Smooth muscle cell (in vitro differentiated cells): ENCODE measurements at regions not wholly inside any gene's neighbourhood (a gene's known extent, or its start where the extent isn't known, plus 50 kb on each side); places are given as distances from the start of the nearest gene placed in this dataset.
"Not testable (repeated sequence)": the region's sequence is repeated elsewhere in the genome, so short reads cannot be mapped to it uniquely, and the experiment has no call there.

Source experiments
- DNase-seq: peaks from one replicate; lab custom pipeline; 2025; ENCODE audit not compliant: unreplicated experiment; lab: John Stamatoyannopoulos, UW
- H2AFZ ChIP-seq: fragments of 200-600 bp; sonication (generic); 2 replicates; pipeline ENCODE4 v1.6.0; 2016; ENCODE audit warnings: antibody characterized with exemption, low read depth, mild to moderate bottlenecking
- H3F3A ChIP-seq: fragments of 200-600 bp; sonication (generic); 2 replicates; pipeline ENCODE4 v1.6.0; 2017; ENCODE audit warnings: antibody characterized with exemption, low read depth
- H3K27ac ChIP-seq: fragments of 200-600 bp; sonication (generic); 2 replicates; pipeline ENCODE4 v1.5.1; 2016; ENCODE audit warnings: low read depth, mild to moderate bottlenecking
- H3K27me3 ChIP-seq: fragments of 200-600 bp; sonication (generic); 2 replicates; pipeline ENCODE4 v1.6.1; 2016; ENCODE audit warnings: low read depth, mild to moderate bottlenecking
- H3K36me3 ChIP-seq: fragments of 200-600 bp; sonication (generic); 2 replicates; pipeline ENCODE4 v1.5.1; 2016; ENCODE audit warnings: low read depth
- H3K4me1 ChIP-seq: fragments of 200-600 bp; sonication (generic); 2 replicates; pipeline ENCODE4 v1.5.1; 2016; ENCODE audit warnings: low read depth
- H3K4me2 ChIP-seq: fragments of 200-600 bp; sonication (generic); 2 replicates; pipeline ENCODE4 v1.6.0; 2016; ENCODE audit warnings: mild to moderate bottlenecking
- H3K4me3 ChIP-seq: fragments of 200-600 bp; sonication (generic); 2 replicates; pipeline ENCODE4 v1.5.1; 2016; ENCODE audit warnings: mild to moderate bottlenecking
- H3K79me2 ChIP-seq: fragments of 200-600 bp; sonication (generic); 2 replicates; pipeline ENCODE4 v1.6.0; 2016; ENCODE audit warnings: low read depth, mild to moderate bottlenecking
- H3K9ac ChIP-seq: fragments of 200-600 bp; sonication (generic); 2 replicates; pipeline ENCODE4 v1.6.0; 2016; ENCODE audit warnings: low read depth
- H3K9me3 ChIP-seq: fragments of 200-600 bp; sonication (generic); replicated peaks from 2 replicates; pipeline ENCODE4 v1.5.1; 2016; ENCODE audit warnings: low read depth
- H4K20me1 ChIP-seq: fragments of 200-600 bp; sonication (generic); 2 replicates; pipeline ENCODE4 v1.6.0; 2016; ENCODE audit warnings: low read depth
- WGBS: methylation state at CpG from one replicate; pipeline ENCODE4 v1.1.7; 2016; ENCODE audit warnings: low lambda C conversion rate; 5-methylcytosine and 5-hydroxymethylcytosine counted together
- TF ChIP-seq, protein P1 (sequence below): fragments of 200-600 bp; sonication (generic); IDR thresholded peaks from 2 replicates; pipeline ENCODE4 v1.5.1; 2017; ENCODE audit warnings: borderline replicate concordance, mild to moderate bottlenecking, antibody characterized with exemption; ENCODE audit not compliant: insufficient read depth, poor library complexity, severe bottlenecking

DNA sequence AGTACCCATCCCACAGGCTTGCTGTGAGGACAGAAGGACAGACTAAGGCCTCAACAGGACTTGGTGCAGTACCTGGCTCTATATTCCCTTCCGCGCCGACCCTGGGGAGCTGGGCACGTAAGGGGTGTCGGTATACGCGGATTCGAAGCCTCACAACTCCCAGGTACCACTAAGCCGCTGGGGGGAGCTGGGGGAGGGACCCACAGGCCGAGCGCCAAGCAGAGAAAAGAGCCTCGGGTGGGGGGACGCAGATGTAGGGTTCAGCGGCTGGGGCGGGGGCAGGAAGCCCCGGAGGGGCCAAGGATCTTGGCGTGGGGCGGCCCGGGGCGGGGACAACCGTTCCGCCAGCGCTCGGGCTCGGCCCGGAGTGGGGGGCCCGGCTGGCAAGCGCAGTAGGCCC, 126.4 kb upstream of the ZNF746 start:
- peak overlapping the region; percentile 60 for H2AFZ ChIP-seq
- H3K4me2 ChIP-seq, result peak overlapping the region; percentile 96
- H3K36me3 ChIP-seq, result no peaks in the 10 kb centered on the region
- under 1% methylated on average over 11 of the region's 28 CpGs for WGBS
- H3K9me3 ChIP-seq, result no peaks in the 10 kb centered on the region
- H4K20me1 ChIP-seq, result peaks cover 24% of the 10 kb centered on the region
- peak overlapping the region; percentile 96 for H3K4me3 ChIP-seq
- no peak for DNase-seq
- no peaks in the 10 kb centered on the region for H3K27me3 ChIP-seq
- peaks cover 5% of the 10 kb centered on the region for H3K4me1 ChIP-seq
- peak overlapping the region; percentile 46 for H3K27ac ChIP-seq
- H3K9ac ChIP-seq, result peak overlapping the region; percentile 90
- peaks cover 28% of the 10 kb centered on the region for H3K79me2 ChIP-seq
- no peaks in the 10 kb centered on the region for H3F3A ChIP-seq
- TF ChIP-seq, protein P1, sequence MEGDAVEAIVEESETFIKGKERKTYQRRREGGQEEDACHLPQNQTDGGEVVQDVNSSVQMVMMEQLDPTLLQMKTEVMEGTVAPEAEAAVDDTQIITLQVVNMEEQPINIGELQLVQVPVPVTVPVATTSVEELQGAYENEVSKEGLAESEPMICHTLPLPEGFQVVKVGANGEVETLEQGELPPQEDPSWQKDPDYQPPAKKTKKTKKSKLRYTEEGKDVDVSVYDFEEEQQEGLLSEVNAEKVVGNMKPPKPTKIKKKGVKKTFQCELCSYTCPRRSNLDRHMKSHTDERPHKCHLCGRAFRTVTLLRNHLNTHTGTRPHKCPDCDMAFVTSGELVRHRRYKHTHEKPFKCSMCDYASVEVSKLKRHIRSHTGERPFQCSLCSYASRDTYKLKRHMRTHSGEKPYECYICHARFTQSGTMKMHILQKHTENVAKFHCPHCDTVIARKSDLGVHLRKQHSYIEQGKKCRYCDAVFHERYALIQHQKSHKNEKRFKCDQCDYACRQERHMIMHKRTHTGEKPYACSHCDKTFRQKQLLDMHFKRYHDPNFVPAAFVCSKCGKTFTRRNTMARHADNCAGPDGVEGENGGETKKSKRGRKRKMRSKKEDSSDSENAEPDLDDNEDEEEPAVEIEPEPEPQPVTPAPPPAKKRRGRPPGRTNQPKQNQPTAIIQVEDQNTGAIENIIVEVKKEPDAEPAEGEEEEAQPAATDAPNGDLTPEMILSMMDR, result no peak

DNA sequence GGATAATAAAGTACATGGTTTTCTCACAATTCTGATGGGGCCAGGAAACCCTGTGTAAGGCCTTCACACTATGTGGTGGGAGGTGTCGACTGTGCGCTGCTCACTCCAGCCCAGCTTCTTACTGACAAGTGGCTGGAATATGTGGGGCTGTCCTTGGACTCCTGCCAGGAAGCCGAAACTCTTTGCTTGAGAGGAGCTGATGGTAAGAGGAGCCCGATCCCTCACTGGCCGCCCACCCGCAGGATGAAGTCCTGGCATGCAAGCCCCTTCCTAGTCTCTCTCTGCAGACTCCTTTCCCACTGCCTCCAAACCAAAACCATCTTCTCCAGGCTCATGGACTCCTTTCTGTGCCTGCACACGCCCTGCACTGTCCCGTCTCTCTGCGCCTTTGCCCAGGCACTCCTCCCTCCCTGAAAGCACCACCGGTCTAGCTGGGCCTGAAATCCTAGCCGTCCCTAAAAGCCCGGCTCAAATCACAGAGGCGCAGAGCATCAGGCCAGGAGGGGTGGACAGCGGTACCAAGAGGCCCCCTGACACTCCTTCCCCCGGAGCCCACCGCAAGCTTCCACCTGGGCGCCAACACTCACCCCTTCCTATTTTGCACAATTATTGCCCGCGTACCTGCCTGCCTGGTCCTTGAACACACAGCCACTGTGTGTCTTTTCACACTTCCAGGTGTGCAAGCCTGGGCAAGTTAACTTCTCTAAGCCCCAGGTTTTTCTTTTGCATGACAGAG, 125.8 kb upstream of the ZNF746 start:
- H3K27me3 ChIP-seq, H3K36me3 ChIP-seq, H3F3A ChIP-seq, H3K4me1 ChIP-seq, H3K9me3 ChIP-seq, H2AFZ ChIP-seq: not testable (repeated sequence)
- Histone ChIP-seq H3K27ac (peak overlapping the region; percentile 46), H3K79me2 (peaks cover 28% of the 10 kb centered on the region), H4K20me1 (peaks cover 24% of the 10 kb centered on the region), H3K4me2 (peak overlapping the region; percentile 96), H3K9ac (peak overlapping the region; percentile 90), H3K4me3 (peak overlapping the region; percentile 96)
- WGBS, result 49% methylated on average over 19 of the region's 19 CpGs
- DNase-seq, result peak; percentile 3

DNA sequence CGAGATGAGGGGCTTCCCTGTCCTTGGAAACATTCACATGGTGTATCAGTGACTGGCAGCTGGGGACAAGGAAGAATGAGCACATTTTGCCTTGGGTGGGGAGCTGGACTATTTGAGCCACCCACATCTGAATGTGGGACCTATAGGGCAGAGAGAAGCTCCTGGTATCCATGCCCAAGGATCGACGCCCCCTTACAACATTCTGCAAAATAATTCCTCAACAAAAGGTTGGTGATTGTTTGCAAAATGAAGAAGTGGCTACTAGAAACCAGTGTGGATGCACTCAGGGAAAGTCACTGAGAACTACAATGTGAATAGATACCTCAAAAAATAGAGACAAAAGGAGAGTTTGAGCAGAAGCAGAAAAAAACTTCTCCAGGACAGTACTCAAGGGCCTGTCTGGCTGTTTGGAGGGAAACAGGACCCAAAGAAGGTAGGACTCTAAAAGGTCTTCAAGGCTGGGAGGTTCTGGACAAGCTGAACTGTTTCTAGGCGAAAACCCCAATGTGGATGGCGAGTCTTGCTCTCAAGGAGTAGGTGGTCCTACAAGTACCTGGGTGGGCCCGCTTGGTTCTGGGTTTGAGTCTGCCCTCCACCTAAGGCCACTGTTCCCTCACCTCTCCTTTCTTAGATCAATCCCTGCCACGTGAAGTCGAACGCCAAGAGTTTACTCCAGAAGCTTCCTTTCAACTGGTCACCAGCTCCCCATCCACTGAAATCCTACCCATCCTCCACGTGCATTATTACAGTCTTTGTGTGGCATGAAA, 125.0 kb upstream of the ZNF746 start:
- Histone ChIP-seq H3K36me3 (peaks cover 4% of the 10 kb centered on the region), H3K27me3 (no peaks in the 10 kb centered on the region), H3K79me2 (peaks cover 28% of the 10 kb centered on the region), H3K27ac (no peak overlapping the region), H3K4me3 (peak overlapping the region; percentile 96), H3F3A (no peaks in the 10 kb centered on the region), H3K4me2 (peak overlapping the region; percentile 96), H2AFZ (no peak overlapping the region), H3K4me1 (peaks cover 5% of the 10 kb centered on the region), H3K9ac (no peak overlapping the region), H3K9me3 (no peaks in the 10 kb centered on the region), H4K20me1 (peaks cover 24% of the 10 kb centered on the region)
- DNase-seq, result no peak
- TF ChIP-seq, protein P1, result no peak
- WGBS, result 95% methylated on average over 10 of the region's 10 CpGs

DNA sequence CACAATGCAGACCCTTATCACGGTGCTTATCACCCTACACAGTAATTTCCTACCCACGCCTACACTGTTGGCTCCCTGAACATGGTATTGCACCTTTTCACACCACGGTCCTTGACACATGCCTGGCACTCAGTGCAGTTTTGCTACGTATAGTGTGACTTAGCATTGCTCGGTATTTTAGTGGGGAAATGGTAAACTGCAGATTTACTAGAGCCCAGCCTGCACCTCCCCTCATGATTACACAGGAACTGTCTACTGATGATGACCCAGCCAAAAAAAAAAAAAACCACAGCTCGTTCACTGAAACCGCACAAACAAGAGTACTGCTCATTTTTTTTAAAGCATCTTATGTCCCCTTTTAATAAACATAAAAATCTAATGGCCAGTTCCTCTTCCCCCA, 124.2 kb upstream of the ZNF746 start:
- Histone ChIP-seq H2AFZ (no peak overlapping the region), H3K4me1 (peaks cover 5% of the 10 kb centered on the region), H3K36me3 (peaks cover 4% of the 10 kb centered on the region), H3K27ac (no peak overlapping the region), H3K9me3 (no peaks in the 10 kb centered on the region), H3F3A (no peaks in the 10 kb centered on the region), H3K4me2 (no peak overlapping the region), H3K4me3 (no peak overlapping the region), H3K27me3 (no peaks in the 10 kb centered on the region), H3K79me2 (peaks cover 28% of the 10 kb centered on the region), H3K9ac (no peak overlapping the region), H4K20me1 (peaks cover 24% of the 10 kb centered on the region)
- TF ChIP-seq, protein P1, result no peak
- 97% methylated on average over 7 of the region's 7 CpGs for WGBS
- DNase-seq, result no peak
